GM18951 (cell line): ENCODE measurements at regions not wholly inside any gene's neighbourhood (a gene's known extent, or its start where the extent isn't known, plus 50 kb on each side); places are given as distances from the start of the nearest gene placed in this dataset.
"Not testable (repeated sequence)": the region's sequence is repeated elsewhere in the genome, so short reads cannot be mapped to it uniquely, and the experiment has no call there.

Experiments
- POLR2A ChIP-seq: IDR thresholded peaks from 4 replicates; pipeline ENCODE4 v1.6.1; 2011; ENCODE audit warnings: mild to moderate bottlenecking; ENCODE audit not compliant: insufficient read length, insufficient read depth; ENCODE audit errors: extremely low read depth
- in situ Hi-C: fragments of 300-500 bp; cut with MboI; formaldehyde crosslinking; loops from one replicate; pipeline ENCODE4 v1.12.0; 2022; ENCODE audit warnings: low sequenced_read_pairs, mixed read lengths, inconsistent platforms; ENCODE audit not compliant: unreplicated experiment

GRCh38 chr5:1983919-1984695 is 101.4 kb upstream of the IRX4 start:
- in situ Hi-C loops = no loop called here
- TF ChIP-seq POLR2A = no peak

GRCh38 chr5:1983401-1983800 is 100.7 kb upstream of the IRX4 start:
- in situ Hi-C loops = no loop called here

GRCh38 chr5:1982561-1982960 is 99.8 kb upstream of the IRX4 start:
- in situ Hi-C loops = not testable (repeated sequence)

More at GRCh38 chr5:1983401-1983800, 100.7 kb upstream of the IRX4 start:
- TF ChIP-seq POLR2A = no peak

- in situ Hi-C loops = no loop called here
- no peak for TF ChIP-seq POLR2A
These were observed 93.4 kb upstream of the IRX4 start for GRCh38 chr5:1975898-1976765.

- TF ChIP-seq POLR2A = no peak
- in situ Hi-C loops = no loop called here
These were observed 92.6 kb upstream of the IRX4 start for GRCh38 chr5:1975406-1975715.

- no peak for TF ChIP-seq POLR2A
- in situ Hi-C loops = no loop called here
These were observed 92.0 kb upstream of the IRX4 start for GRCh38 chr5:1974501-1975405.

- in situ Hi-C loops = no loop called here
- TF ChIP-seq POLR2A = no peak
These were observed 91.4 kb upstream of the IRX4 start for GRCh38 chr5:1974081-1974480.

GRCh38 chr5:1973391-1974013 is 90.8 kb upstream of the IRX4 start:
- no peak for TF ChIP-seq POLR2A
- in situ Hi-C loops = no loop called here

- no peak for TF ChIP-seq POLR2A
- in situ Hi-C loops = no loop called here
These were observed 89.2 kb upstream of the IRX4 start for GRCh38 chr5:1971944-1972343.

- in situ Hi-C loops = no loop called here
- no peak for TF ChIP-seq POLR2A
These were observed 85.0 kb upstream of the IRX4 start for GRCh38 chr5:1967736-1968135.

- in situ Hi-C loops = no loop called here
- no peak for TF ChIP-seq POLR2A
These were observed 83.7 kb upstream of the IRX4 start for GRCh38 chr5:1966461-1966860.

- no peak for TF ChIP-seq POLR2A
These were observed 83.2 kb upstream of the IRX4 start for GRCh38 chr5:1965925-1966324.

More at GRCh38 chr5:1965925-1966324, 83.2 kb upstream of the IRX4 start:
- in situ Hi-C loops = no loop called here
